HUDEP-2 (cell line): ENCODE measurements at regions not wholly inside any gene's neighbourhood (a gene's known extent, or its start where the extent isn't known, plus 50 kb on each side); places are given as distances from the start of the nearest gene placed in this dataset.

Experiments used
- DNase-seq, 76 experiments: peaks; one replicate each; lab custom pipeline; 2025; ENCODE audit not compliant: unreplicated experiment in 76 of 76; lab: John Stamatoyannopoulos, UW

DNA sequence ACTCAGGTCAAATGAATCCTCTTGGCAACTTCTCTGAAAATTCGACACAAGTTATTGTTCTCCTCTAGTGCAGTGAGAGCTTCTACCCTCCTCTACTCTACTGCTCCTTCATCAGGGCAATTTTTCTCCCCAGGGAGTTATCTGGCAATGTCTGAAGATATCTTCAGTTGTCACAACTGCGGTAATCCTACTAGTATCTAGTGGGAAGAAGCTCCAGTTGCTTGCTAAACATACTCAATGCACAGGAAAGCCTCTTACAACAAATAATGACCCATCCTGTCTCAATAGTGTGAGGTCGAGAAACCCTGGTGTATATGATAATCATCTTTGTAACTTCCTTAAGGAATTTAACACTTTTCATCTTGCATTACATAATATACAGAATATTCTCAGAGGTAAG lies 1147.6 kb downstream of the IGSF11 start:
- DNase-seq: no peak

GRCh38 chr3:117887901-117888300 lies 1146.7 kb downstream of the IGSF11 start:
- no peak for DNase-seq

DNA sequence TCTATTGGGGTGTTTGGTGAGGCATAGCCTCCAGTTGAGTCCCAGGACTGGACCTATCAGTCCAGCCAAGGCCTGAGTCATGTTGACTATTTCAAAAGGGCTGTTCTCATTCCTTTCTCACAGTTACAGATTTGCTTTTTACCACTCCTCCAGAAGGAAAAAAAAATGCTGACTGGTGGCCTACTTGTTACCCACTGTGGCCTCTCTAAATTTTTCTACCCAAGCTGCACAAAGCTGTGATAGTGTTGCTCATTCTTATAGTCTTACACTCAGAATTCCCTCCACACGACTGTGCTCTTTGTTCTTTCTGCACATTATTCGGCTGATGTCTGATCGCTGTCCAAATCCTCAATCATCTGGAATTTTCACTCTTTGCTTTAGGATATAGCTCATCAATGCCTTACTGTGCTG lies 1142.2 kb downstream of the IGSF11 start:
- DNase-seq: no peak

DNA sequence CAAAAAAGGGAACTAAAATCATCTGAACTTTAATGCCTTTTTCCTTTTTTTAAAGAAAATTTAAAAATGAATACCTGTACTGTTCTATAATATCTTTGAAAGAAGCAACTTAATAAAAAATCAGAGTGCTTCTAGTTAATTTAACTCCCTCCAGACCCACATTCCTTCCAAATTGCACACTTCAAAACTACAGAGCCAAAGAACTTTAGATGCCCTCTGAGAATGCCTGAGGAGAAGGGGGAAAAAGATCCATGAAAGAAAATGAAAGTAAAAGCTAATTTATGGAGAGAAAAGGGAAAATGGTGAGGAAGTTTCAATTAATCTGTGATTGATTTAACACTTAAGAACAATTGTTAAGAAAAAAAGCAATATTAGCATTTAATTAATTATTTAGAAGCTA lies 1141.6 kb downstream of the IGSF11 start:
- DNase-seq: no peak

- DNase-seq: no peak
Observed at GRCh38 chr3:117893638-117894037, 1141.0 kb downstream of the IGSF11 start.

DNA sequence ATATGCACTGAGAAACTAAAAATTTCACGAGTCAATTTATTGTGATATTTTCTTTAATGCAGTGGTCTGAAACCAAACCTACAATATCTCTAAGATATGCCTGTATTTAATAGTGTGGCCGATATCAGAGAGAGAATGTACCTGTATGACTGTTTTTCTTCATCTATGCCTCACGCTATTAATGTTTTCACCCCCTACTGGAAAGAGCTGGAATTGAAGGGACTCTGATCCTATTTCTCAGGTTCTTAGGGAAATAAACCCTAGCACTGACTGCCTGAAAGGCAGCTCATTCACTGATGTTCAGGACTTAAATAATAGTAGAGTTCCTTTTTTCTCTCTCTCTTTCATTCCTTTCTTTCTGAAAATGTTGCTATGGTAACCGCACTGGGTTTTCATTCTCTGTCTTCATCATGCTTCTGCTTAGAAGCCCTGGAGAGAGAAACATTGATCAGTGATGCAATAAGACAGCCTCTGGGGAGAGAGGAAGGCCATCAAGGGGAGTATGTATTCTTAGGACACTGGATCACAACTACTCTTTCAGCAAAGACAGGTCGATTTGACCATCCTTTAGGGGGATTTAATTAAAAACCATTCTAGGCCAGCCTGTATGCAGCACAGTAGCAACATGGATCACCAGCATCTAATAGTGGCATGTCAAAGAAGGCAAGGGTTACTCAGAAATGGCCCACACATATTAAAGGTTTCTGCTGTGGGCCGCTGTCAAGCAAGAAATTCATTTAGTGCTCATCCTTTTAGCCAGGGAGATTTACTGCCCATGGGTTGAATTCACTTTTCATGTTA lies 1135.7 kb downstream of the IGSF11 start:
- DNase-seq: peak in 10 of 76 experiments; percentile 1 to 21 (median 8)

- DNase-seq: no peak
Observed at GRCh38 chr3:117903226-117903625, 1131.4 kb downstream of the IGSF11 start.

DNA sequence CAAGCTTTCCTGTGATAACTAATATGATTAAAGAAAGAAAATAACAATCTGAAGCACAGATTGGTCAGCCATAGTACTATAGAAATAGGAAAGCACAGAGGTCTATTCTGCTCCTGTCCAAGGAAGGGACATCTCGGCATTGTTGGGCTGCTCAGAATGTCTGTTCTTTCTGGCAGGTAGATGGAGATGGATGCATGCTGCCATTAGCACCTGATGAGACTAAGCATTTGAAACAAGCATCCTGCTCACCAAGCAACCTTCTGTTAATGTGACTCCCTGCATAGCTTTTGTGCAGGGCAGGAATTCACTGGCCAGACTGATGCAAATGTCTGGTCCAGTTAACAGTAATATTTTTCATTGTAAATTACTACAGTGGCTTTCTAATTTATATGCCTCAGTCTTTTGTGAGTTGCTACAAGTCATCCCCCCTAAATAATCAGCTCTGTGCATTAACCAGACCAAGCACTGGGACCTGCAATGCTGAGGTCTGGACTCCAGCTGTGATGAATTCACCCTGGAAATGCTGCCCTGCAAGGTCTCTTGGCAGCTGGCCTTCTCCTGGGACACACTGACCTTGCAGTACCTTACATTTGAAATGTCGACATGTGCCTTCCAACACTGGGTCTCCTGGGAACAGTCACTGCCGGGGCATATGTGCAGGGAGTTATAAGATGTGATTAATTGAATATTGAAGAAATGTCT lies 1123.7 kb downstream of the IGSF11 start:
- DNase-seq: no peak

DNA sequence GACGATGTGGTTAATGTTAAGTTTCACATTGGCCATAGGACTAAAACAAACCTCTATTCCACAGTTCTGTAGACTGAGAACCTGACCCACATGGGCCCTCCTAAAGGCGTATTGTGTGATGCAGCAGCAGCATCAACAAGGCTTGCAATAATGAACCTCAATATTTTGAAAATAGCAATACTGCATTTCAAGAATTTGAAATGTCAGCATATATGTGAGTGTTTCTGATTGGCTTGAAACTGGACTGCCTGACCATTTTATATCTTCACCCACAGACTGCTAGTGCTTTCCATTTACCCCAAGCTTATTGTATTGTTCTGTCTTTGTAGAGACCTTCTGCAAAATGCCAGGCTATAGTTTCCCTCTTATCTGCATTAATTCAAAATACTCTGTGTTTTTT lies 1122.3 kb downstream of the IGSF11 start:
- no peak for DNase-seq

DNA sequence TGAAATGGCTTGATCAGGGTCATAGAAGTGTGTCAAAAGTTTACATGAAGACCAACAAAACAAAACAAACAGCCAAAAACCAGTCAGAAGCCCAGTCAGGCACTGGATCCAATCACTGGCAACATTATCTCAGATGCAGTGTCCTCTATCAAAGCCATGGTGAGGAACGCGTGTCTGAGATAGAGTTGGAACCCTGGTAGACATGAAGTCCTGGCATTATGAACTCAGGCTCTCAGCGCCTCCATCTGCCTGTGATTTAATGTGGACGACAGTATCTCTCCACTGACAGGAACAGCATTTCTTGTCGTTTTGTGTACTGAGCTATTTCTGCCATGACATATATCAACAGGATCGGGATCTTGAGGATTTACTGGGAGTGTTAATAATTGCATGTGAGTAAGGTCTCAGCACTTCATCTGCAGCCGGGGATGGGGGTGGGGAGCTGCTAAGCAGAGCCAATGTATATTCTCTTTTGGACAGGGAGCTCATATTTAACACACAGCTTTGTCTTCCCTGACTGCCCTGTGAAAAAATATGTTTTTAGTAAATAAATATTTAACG lies 1120.0 kb downstream of the IGSF11 start:
- no peak for DNase-seq

DNA sequence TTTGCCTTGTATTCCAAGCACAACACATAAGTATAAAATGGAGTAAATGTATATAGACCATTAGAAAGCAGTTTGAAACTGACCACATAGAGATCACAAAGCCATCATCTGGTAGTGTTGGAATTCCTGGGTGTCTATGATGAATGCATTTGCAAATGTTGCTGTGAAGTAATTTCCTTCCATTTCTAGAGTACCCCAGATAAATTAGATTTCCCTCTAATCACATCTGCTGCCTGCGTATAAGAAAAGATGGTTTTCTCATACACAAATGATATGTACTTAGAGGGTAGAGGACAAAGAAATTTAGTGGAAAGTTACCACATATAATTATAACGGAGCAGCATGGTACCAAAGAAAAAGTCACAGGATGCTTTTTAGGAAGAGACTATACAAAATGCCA lies 1117.8 kb downstream of the IGSF11 start:
- DNase-seq: no peak

- peak in 1 of 76 experiments; percentile 0 for DNase-seq
Observed at GRCh38 chr3:117919621-117920020, 1115.0 kb downstream of the IGSF11 start.

GRCh38 chr3:117920253-117920898 lies 1114.3 kb downstream of the IGSF11 start:
- no peak for DNase-seq

GRCh38 chr3:117921411-117921810 lies 1113.2 kb downstream of the IGSF11 start:
- no peak for DNase-seq

GRCh38 chr3:117922039-117922438 lies 1112.6 kb downstream of the IGSF11 start:
- DNase-seq: no peak

GRCh38 chr3:117926819-117927218 lies 1107.8 kb downstream of the IGSF11 start:
- no peak for DNase-seq

DNA sequence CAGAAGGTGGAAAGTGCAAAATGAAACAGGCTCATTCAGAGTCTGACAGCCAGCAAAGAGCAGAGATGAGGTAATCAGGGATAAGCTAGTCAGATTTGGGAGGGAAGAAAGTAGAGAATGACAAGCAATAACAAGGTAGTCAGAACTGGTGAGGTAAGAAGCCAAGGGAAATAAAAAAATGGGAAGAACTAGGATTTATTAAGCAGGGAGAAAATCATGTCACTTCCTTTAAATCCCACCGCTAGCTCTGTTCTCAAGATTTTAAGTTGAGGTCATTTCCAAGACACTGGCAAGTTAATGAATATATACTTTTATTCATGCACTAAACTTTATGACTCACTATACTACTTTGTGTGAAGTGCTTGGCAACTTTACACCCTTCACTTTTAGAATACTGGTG lies 1106.8 kb downstream of the IGSF11 start:
- DNase-seq: no peak

GRCh38 chr3:117928836-117929235 lies 1105.8 kb downstream of the IGSF11 start:
- no peak for DNase-seq

DNA sequence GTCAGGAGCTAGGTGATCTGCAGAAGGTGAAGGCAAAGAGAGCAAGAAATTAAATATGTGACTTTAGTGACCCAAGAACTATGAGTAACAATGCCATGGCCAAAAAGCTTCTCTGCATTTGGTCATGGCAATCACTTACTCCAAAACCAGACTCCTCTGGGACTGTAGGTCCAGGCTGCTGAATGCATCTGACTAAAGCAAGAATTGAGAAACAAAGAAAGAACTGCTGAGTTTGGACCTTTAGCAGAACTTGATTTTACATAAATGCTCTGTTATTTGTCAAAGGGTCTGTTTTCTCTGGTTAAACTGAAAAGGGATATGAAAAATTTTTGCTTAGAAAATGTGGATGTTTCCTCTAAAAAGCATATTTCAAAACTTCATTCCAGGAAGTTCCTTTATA lies 1102.2 kb downstream of the IGSF11 start:
- DNase-seq: no peak

- no peak for DNase-seq
Observed at GRCh38 chr3:117936159-117936558, 1098.5 kb downstream of the IGSF11 start.

GRCh38 chr3:117938974-117939373 lies 1095.7 kb downstream of the IGSF11 start:
- DNase-seq: no peak
